H9 (cell line): ENCODE measurements at regions not wholly inside any gene's neighbourhood (a gene's known extent, or its start where the extent isn't known, plus 50 kb on each side); places are given as distances from the start of the nearest gene placed in this dataset.

Experiments
- DNase-seq: peaks from one replicate; pipeline ENCODE4 v3.0.0-alpha.2; 2017
- H2AFZ ChIP-seq: one replicate; pipeline ENCODE4 v1.6.1; 2013; ENCODE audit warnings: mild to moderate bottlenecking, low read length, control low read depth, moderate library complexity
- H2AK5ac ChIP-seq: 2 replicates; pipeline ENCODE4 v1.6.1; 2013; ENCODE audit warnings: low read length, control low read depth, mixed read lengths; ENCODE audit not compliant: insufficient read length
- H2BK120ac ChIP-seq: one replicate; pipeline ENCODE4 v1.6.1; 2013; ENCODE audit warnings: low read depth, mild to moderate bottlenecking, low read length, control low read depth, inconsistent platforms; ENCODE audit not compliant: poor library complexity, severe bottlenecking
- H2BK12ac ChIP-seq: 2 replicates; pipeline ENCODE4 v1.6.1; 2013; ENCODE audit warnings: low read length, control low read depth, mixed read lengths, low read depth; ENCODE audit not compliant: insufficient read length
- H2BK15ac ChIP-seq: 2 replicates; pipeline ENCODE4 v1.6.1; 2013; ENCODE audit warnings: low read depth, low read length, control low read depth
- H2BK20ac ChIP-seq: one replicate; pipeline ENCODE4 v1.6.1; 2013; ENCODE audit warnings: low read depth, mild to moderate bottlenecking, low read length, control low read depth, inconsistent platforms; ENCODE audit not compliant: poor library complexity, severe bottlenecking
- H2BK5ac ChIP-seq: 2 replicates; pipeline ENCODE4 v1.6.1; 2013; ENCODE audit warnings: low read length, control low read depth, mixed read lengths; ENCODE audit not compliant: insufficient read length
- H3K14ac ChIP-seq: 2 replicates; pipeline ENCODE4 v1.6.1; 2013; ENCODE audit warnings: low read length, control low read depth; ENCODE audit not compliant: insufficient read depth
- H3K18ac ChIP-seq: 2 replicates; pipeline ENCODE4 v1.6.1; 2013; ENCODE audit warnings: low read depth, mild to moderate bottlenecking, mixed read lengths, low read length, control low read depth; ENCODE audit not compliant: insufficient read length
- H3K23ac ChIP-seq: 2 replicates; pipeline ENCODE4 v1.6.1; 2013; ENCODE audit warnings: low read length, control low read depth, mixed read lengths, low read depth; ENCODE audit not compliant: insufficient read length
- H3K23me2 ChIP-seq: 2 replicates; pipeline ENCODE4 v1.6.1; 2013; ENCODE audit warnings: low read depth, mild to moderate bottlenecking, mixed read lengths, low read length, control low read depth; ENCODE audit not compliant: insufficient read length, poor library complexity, severe bottlenecking
- H3K27ac ChIP-seq: 2 replicates; pipeline ENCODE4 v1.5.1; 2013; ENCODE audit warnings: low read length, control low read depth, mixed read lengths, low read depth; ENCODE audit not compliant: insufficient read length
- H3K27me3 ChIP-seq: 2 replicates; pipeline ENCODE4 v1.6.1; 2013; ENCODE audit warnings: low read length, control low read depth, inconsistent platforms; ENCODE audit not compliant: insufficient read depth
- H3K4ac ChIP-seq: 2 replicates; pipeline ENCODE4 v1.6.1; 2013; ENCODE audit warnings: low read depth, mild to moderate bottlenecking, control low read depth, inconsistent platforms, low read length, moderate library complexity
- H3K4me1 ChIP-seq: 2 replicates; pipeline ENCODE4 v1.6.1; 2013; ENCODE audit warnings: low read length, control low read depth, inconsistent platforms; ENCODE audit not compliant: insufficient read depth
- H3K4me2 ChIP-seq: 2 replicates; pipeline ENCODE4 v1.6.1; 2013; ENCODE audit warnings: low read length, control low read depth, mixed read lengths; ENCODE audit not compliant: insufficient read length, insufficient read depth
- H3K56ac ChIP-seq: 2 replicates; pipeline ENCODE4 v1.6.1; 2013; ENCODE audit warnings: low read depth, mild to moderate bottlenecking, mixed read lengths, low read length, control low read depth; ENCODE audit not compliant: insufficient read length
- H3K79me1 ChIP-seq: 2 replicates; pipeline ENCODE4 v1.6.1; 2013; ENCODE audit warnings: low read depth, mild to moderate bottlenecking, moderate library complexity, low read length, control low read depth, inconsistent platforms; ENCODE audit not compliant: insufficient read depth, poor library complexity, severe bottlenecking
- H3K79me2 ChIP-seq: 2 replicates; pipeline ENCODE4 v1.6.1; 2013; ENCODE audit warnings: low read length, control low read depth, inconsistent platforms; ENCODE audit not compliant: insufficient read depth
- H3K9ac ChIP-seq: 2 replicates; pipeline ENCODE4 v1.6.1; 2013; ENCODE audit warnings: low read length, control low read depth, mixed read lengths; ENCODE audit not compliant: insufficient read length; ENCODE audit errors: extremely low read depth
- H3K9me3 ChIP-seq: one replicate; pipeline ENCODE4 v1.6.1; 2013; ENCODE audit warnings: low read depth, low read length, inconsistent platforms; ENCODE audit not compliant: control insufficient read depth
- H3T11ph ChIP-seq: one replicate; pipeline ENCODE4 v1.6.1; 2013; ENCODE audit warnings: mild to moderate bottlenecking, low read length, control low read depth, inconsistent platforms
- H4K20me1 ChIP-seq: one replicate; pipeline ENCODE4 v1.6.1; 2013; ENCODE audit not compliant: control insufficient read depth, insufficient read length, insufficient read depth
- H4K5ac ChIP-seq: 2 replicates; pipeline ENCODE4 v1.6.1; 2013; ENCODE audit warnings: low read depth, mild to moderate bottlenecking, mixed read lengths, low read length, control low read depth; ENCODE audit not compliant: insufficient read length
- H4K8ac ChIP-seq: replicated peaks from 2 replicates; pipeline ENCODE4 v1.6.1; 2013; ENCODE audit warnings: low read length, control low read depth, mixed read lengths, low read depth; ENCODE audit not compliant: insufficient read length
- H4K91ac ChIP-seq: 2 replicates; pipeline ENCODE4 v1.6.1; 2013; ENCODE audit warnings: low read depth, mild to moderate bottlenecking, moderate library complexity, mixed read lengths, low read length, control low read depth; ENCODE audit not compliant: insufficient read length
- H3K27ac Mint-ChIP-seq, 3 experiments: 2 replicates in 2 of 3; 3 replicates in 1 of 3; pipeline ENCODE4 v1.8.0; 2020 to 2021; ENCODE audit warnings: mixed read lengths in 3 of 3, mild to moderate bottlenecking in 1 of 3, moderate library complexity in 1 of 3
- H3K27me3 Mint-ChIP-seq: 2 replicates; pipeline ENCODE4 v1.8.0; 2021; ENCODE audit warnings: low read depth, mild to moderate bottlenecking, moderate library complexity, mixed read lengths
- H3K36me3 Mint-ChIP-seq, 3 experiments: 2 replicates in 2 of 3; 3 replicates in 1 of 3; pipeline ENCODE4 v1.8.0; 2020 to 2021; ENCODE audit warnings: low read depth in 3 of 3, mixed read lengths in 3 of 3; ENCODE audit not compliant: insufficient read depth in 1 of 3
- H3K4me1 Mint-ChIP-seq, 2 experiments: 2 replicates each; pipeline ENCODE4 v1.8.0; 2020; ENCODE audit warnings: mixed read lengths in 2 of 2
- H3K4me3 Mint-ChIP-seq, 2 experiments: 2 replicates in 1 of 2; 3 replicates in 1 of 2; pipeline ENCODE4 v1.8.0; 2020 to 2021; ENCODE audit warnings: mild to moderate bottlenecking in 2 of 2, mixed read lengths in 2 of 2, moderate library complexity in 1 of 2
- H3K9me3 Mint-ChIP-seq, 2 experiments: 2 replicates in 1 of 2; 3 replicates in 1 of 2; pipeline ENCODE4 v1.8.0; 2020; ENCODE audit warnings: mild to moderate bottlenecking in 2 of 2, mixed read lengths in 2 of 2, moderate library complexity in 1 of 2
- CTCF ChIP-seq: fragments of 200-600 bp; sonication (generic); conservative IDR thresholded peaks from 3 replicates; pipeline ENCODE4 v1.8.0; 2021; ENCODE audit warnings: antibody characterized with exemption, mild to moderate bottlenecking
- WGBS: extraction: QIAGEN DNeasy Blood & Tissue Kit; methylation state at CpG from one replicate; pipeline ENCODE4 v1.1.7; 2013; ENCODE audit warnings: missing lambda C conversion rate, low lambda C conversion rate, mixed read lengths; ENCODE audit not compliant: insufficient read length; ENCODE audit errors: extremely low coverage; 5-methylcytosine and 5-hydroxymethylcytosine counted together

GRCh38 chr21:20662514-20662913, 335.7 kb upstream of the NCAM2 start:
- peaks cover 5% of the 10 kb centered on the region for H3K4me1 ChIP-seq
- no peak overlapping the region for H3K56ac ChIP-seq
- peak overlapping the region; percentile 38 for H3K4me2 ChIP-seq
- no peak overlapping the region for H3K14ac ChIP-seq
- H3K79me2 ChIP-seq = no peaks in the 10 kb centered on the region
- no peaks in the 10 kb centered on the region for H3K9me3 ChIP-seq
- Mint-ChIP-seq H3K27ac (peak overlapping the region; percentile 91 to 99 (median 92); a peak in 6 of 7 replicates), H3K36me3 (peaks cover 17 to 34% (median 22%) of the 10 kb centered on the region in 3 experiments), H3K4me1 (peaks cover 46 to 53% of the 10 kb centered on the region in 2 experiments), H3K9me3 (peaks cover 21 to 22% of the 10 kb centered on the region in 2 experiments), H3K27me3 (peaks cover 1% of the 10 kb centered on the region; the same call in 1 of the 2 replicates), H3K4me3 (peak overlapping the region in 1 of 2 experiments; percentile 27; a peak in 1 of 5 replicates)
- no CpG with 5 or more reads among the region's 2 CpGs for WGBS
- H3K79me1 ChIP-seq = no peaks in the 10 kb centered on the region
- no peak overlapping the region for H4K8ac ChIP-seq
- H4K20me1 ChIP-seq = no peaks in the 10 kb centered on the region
- H2BK20ac ChIP-seq = no peak overlapping the region
- H2BK15ac ChIP-seq = 0 out of 2 replicates have a peak overlapping the region, but pooled peaks have one; percentile 77
- H3K27me3 ChIP-seq = no peaks in the 10 kb centered on the region
- TF ChIP-seq CTCF = no peak
- H3K9ac ChIP-seq = no peak overlapping the region
- H4K5ac ChIP-seq = no peak overlapping the region
- no peak overlapping the region for H3T11ph ChIP-seq
- H3K18ac ChIP-seq = no peak overlapping the region
- H4K91ac ChIP-seq = no peak overlapping the region
- H2BK120ac ChIP-seq = no peak overlapping the region
- H2BK12ac ChIP-seq = peak overlapping the region; percentile 97
- no peak overlapping the region for H3K4ac ChIP-seq
- DNase-seq = peak; percentile 47
- peak overlapping the region; percentile 62 for H3K27ac ChIP-seq
- H3K23ac ChIP-seq = no peak overlapping the region
- no peaks in the 10 kb centered on the region for H3K23me2 ChIP-seq
- no peak overlapping the region for H2BK5ac ChIP-seq
- H2AK5ac ChIP-seq = peak overlapping the region; percentile 86
- H2AFZ ChIP-seq = no peak overlapping the region
